CD1c-positive myeloid dendritic cell (primary cell): ENCODE measurements at regions not wholly inside any gene's neighbourhood (a gene's known extent, or its start where the extent isn't known, plus 50 kb on each side); places are given as distances from the start of the nearest gene placed in this dataset.
A peak's percentile ranks its signal among the peaks of the same experiment; 100 is the strongest.

ENCODE experiments used
- DNase-seq: peaks from one replicate; pipeline ENCODE4 v3.0.0-alpha.2; 2016; ENCODE audit errors: extremely low spot score

DNA sequence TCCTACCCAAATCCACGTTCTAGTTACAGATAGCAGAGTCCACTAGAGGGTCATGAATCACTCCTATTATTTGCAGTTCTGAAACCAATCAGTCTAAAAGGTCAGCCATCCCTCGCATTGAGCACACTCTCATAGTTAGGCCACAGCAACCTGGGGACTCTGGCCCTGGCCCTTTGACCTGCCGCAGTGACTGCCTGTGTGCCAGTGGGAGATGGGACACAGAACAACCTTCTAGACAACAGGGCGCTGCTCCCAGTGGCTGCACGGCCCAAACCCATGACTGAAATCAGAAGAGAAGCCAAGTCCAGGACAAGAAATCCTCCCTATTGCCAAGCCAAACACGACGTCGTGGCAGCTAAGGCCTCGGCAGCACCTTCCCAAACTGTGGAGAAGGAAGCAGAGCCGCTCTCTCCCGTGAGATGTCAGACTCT lies 158.5 kb downstream of the HERPUD2 start:
- DNase-seq: no peak

DNA sequence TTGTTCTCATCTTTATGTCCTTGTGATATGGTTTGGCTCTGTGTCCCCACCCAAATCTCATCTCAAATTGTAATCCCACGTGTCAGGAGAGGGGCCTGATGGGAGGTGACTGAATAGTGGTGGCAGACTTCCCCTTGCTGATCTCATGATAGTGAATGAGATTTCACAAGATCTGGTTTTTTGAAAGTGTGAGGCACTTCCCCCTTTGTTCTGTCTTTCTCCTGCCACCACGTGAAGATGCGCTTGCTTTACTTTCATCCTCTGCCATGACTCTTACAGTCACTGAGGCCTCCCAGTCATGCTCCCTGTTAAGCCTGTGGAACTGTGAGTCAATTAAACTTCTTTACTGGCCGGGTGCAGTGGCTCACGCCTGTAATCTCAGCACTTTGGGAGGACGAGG lies 161.0 kb downstream of the HERPUD2 start:
- DNase-seq: peak; percentile 42

DNA sequence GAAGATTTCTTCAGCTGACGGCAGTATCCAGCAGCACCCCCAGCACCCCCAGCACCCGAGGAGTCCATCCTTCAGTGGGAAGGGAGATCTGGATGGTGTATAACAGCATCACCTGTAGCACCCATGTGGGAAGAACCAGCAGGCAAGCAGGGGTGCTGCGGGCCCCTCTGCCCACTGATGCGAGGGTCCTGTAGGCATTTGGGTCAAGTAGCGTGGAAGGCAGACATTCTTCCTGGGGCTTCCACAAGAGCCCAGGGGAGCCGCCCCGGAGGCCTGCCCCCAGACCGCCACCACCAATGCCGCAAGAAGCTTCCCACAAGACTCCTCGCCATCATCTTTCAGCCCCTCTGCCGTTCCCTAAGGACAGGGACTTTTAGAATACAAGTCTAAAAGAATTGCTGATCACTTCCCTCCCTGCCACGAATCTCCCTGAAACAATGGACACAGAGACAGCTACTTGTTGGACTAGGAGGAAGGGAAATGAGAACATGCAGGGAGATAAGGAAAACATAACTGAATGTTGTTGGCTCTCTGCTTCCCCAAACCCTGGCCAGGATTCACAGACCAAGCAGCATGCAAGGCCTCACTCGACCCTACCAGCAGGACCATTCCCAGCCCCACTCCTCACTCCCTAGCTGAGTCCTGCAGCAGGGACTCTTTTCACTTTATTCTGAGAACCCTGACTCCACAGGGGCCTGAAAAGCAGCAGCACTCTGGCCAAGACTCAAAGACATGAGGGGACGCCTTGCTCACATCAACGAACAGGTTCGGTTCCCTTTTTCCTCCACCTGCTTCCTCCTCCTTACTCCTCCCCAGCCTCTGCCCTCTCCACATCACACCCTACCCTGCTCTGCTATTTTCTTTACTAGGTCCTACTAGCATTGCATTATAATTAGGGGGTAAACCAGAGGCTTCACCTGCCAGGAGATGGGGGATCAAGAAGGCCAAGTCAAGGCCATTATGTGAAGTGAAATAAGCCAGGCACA lies 164.5 kb downstream of the HERPUD2 start:
- no peak for DNase-seq

DNA sequence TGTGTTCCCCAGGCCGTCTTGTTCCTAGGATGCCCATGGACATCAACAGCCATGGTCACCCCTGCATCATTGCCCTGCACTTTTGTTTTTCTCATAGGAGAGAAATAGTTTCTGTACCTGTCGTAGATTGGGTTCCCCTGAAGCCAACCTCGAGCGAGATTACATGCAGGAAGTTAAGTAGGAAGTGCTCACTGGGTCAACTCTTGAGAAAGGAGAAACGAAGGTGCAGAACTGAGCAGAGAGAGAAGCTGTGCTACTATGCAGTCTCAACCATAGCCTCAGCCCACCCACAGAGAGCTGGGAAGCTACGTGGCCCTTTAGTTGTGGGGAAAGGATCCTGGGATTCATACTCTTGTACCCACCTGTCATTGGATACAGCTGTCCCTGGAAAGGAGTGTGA lies 165.2 kb downstream of the HERPUD2 start:
- DNase-seq: no peak

DNA sequence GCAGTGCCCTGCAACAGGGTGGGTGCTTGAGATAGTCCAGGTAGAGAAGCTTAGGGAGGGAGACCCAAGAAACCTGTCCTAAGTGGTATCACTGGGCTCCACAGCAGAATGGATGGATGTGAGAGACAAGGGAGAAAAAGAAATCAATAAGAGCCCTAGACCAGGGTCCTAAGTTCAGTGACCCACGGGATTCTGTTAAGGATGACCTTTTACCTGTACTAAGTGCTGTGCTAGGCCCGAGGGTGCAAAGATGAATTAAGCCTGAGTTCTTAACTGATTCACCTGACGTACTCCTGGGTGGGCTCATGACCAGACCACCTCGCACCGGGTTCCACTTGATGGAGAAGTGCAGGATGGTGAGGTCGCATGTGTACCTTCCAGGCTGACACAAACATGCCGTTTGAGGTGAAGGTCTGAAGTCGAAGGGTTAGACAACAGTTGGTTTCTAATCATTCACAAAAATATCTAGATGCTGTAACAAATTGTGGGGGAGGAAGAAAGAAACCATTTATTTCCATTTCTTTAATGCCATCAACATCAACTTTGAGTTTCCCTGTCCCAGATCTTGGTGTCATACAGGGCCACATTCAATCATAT lies 166.5 kb downstream of the HERPUD2 start:
- no peak for DNase-seq

DNA sequence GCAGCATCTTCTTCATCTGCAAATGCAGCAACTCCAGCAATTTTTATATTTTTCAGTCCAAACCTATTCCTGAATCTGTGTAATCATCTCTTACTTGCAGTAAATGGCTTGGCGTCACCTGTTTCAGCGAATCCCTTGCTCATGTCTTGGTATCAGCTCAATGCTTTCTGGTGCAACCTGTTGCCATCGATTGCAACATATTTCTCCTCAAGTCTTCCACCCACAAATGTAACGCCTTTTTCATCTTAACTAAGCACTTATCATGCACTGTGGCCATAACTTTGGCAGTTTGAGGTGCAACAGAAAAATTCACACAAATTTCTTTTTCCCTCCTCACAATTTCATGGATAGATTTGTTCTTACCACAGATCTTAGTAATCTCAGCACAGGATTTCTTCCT lies 168.3 kb downstream of the HERPUD2 start:
- DNase-seq: no peak

DNA sequence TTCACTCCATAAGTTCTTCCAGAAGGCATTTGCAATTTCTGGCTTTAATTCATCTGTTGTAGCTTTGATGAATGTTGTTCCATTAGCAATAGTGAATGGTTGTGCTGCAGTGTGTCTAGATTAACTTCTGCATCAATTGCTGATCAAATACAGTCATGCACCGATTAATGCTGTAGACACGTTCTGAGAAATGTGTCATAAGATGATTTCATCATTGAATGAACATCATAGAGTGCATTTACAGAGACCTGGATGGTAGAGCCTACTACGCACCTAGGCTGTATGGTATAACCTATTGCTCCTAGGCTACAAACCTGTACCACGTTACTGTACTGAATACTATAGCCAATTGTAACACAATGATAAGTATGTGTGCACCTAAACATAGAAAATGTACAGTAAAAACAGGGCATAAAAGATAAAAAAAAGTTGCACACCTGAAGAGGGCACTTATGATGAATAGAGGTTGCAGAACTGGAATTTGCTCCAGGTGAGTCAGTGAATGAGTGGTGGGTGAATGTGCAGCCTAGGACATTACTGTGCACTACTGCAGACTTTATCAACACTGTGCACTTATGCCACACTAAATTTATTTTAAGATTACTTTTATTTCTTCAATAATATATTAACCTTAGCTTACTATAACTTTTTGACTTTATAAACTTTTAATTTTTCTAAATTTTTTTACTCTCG lies 170.7 kb downstream of the HERPUD2 start:
- DNase-seq: no peak

DNA sequence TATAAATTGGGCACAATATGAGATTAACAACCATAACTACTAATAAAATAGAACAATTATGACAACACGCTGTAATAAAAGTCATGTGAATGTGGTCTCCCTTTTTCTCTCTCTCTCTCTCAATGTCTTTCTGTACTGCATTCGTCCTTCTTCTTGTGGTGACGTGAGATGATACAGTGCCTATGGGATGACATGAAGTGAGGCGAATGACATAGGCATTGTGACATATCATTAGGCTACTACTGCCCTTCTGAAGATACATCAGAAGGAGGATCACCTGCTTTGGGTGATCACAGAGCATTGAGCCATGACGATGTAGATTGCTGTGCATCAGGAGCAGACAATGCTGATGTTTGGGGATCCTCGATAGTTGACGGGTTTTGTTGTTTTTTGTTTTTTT lies 171.6 kb downstream of the HERPUD2 start:
- no peak for DNase-seq

DNA sequence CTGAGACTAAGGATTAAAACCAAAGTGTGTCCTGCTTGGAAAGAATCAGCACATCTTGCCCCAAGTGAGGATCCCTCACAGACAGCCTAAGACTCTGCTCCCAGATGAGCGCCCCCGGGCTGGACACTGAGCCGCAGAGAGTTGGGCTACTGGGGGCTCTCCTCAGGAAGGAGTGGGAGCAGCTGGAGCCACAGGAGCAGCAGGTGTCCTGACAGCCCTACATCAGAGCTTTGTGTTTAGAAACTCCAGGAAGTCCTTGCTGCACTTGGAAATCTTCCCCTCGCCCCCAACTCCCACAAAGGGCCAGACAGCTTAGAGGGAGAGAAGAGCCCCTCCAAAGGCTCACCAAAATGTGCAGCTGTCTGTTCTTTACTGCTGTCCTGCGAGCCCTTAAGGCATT lies 172.2 kb downstream of the HERPUD2 start:
- no peak for DNase-seq

DNA sequence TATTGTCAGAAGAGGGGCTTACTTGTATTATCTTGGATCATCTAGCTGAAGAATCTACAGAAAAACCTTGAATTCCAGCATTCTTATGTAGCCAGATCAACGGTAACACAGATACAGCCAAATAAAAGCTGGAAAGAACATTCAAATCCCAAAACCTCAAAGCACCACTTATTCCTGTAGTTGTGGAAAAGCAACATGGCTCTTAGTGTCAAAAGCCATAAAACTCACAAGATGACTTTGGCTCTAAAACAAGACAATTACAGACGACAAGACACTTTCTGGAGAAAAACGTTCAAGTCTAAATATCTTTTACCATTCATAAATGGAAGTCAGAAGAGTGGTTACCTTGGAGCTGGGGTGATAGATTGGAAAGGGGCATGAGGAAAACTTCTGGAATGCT lies 173.0 kb downstream of the HERPUD2 start:
- no peak for DNase-seq

DNA sequence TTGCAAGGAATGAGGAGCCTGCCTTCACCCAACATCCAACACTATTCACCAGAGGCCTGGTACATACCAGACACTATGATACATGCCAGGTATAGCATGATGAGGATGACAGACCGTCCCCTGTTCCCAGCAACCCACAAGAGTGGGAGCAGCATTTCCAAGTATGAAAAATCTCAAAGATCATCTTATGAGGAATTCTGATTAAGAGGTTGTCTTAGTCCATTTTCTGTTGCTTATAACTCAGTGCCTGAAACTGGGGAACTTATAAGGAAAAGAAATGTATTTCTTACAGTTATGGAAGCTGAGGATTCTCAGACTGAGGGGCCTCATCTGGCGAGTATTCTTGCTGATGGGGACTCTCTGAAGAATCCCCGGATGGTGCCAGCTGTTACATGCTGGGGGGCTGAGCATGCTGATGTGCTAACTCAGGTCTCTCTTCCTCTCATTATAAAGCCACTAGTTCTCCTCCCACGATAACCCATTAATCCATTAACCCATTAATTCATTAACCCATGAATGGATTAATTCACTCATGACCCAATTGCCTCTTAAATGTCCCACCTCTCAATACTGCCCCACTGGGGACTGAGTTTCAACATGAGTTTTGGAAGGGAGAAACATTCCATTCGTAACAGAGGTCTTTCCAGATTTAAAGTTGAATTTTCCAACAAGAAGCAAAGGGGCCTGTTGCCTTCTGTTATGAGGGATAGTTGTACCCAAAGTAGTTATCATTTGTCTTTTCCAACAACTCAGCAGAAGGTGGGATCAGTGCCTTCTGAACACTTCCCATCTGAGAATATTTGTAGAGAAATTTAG lies 173.9 kb downstream of the HERPUD2 start:
- no peak for DNase-seq

DNA sequence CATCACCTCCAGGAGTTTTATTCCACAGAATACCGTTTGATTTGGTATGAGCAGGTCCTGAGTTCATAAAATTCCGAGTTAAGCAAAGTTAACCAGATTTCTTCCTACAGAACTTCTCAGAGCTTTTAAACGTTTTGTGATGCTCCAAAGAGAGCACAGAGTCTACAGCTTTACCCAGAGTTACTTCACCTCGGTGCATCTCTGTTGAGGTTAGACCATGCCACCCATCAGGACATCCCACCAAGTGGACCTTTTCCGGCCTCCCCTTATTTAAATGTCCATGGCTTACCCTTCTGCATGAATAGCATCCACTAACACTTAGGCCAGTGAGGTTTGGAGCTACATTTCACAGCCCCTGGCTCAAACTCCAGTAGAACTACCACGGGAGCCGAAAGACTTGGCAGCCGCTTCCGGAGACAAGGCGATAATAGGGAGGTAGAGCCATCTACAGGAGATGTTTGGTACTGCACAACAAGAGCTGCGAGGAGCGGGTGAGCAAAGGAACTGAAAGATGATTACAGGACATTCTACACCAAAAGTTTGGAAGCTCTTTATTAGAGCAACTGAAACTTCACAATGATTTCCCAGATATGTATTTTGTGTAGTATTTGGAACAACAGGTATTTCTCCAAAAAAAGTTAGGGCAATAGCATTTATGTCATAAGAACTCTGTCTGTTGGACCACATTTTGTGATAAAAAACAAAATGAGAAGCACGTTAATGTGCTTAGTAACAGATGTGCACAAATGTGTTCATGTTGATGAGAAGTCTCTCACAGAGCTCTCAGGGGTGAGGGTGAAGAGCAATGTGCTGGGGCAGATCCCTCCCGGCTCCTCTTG lies 174.7 kb downstream of the HERPUD2 start:
- DNase-seq: peak; percentile 63

DNA sequence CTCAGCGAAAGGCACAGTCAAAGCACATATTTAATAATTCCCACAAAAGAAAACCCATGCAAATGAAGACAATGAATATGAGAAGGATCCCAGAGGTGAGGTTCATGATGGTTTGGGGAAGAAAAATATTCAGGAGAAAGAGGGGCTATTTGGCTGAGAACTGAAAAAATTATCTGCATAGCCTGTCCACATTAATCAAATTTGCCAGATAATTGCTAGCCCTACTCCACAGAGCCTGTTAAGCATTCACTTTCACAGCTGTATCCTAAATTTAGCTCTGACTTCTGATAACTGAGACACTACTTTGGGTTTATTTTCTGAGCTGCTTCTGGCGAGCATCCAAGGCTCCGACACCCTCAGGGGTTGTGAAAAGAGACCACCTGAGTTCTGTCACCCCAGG lies 176.2 kb downstream of the HERPUD2 start:
- DNase-seq: no peak

DNA sequence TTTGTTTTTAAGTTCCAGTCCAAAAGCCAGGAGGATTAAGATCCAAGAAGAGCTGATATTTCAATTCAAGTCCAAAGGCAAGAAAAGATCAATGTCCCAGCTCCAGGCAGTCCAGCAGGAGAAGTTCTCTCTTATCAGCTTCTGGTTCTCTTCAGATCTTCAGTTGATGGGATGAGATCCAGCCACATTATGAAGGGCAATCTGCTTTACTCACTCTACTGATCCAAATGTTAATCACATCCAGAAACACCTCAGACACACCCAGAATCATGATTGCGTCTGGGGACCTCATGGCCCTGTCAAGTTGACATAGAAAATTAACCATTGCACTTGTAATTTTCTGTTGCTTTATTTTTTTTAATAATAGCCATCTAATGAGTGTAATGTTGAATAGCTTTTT lies 178.4 kb downstream of the HERPUD2 start:
- no peak for DNase-seq

DNA sequence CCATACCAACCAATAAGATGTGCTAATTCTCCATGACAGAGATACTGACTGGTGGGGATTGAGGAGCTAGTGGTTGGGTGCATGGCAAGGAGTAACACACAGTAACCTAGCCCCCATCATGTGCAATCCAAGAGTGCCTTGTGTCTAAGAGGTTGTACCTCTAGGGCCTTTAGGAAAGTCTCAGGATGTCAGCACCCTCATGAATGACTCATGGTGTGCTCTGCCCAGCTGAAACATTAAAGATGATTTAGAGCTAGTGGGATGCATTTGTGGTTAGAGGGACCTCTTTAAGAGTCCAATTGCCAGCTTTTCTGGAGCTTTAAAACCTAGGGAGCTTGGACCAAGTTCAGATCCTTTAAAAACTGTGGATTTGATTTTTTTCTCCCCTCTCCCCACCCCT lies 181.1 kb downstream of the HERPUD2 start:
- no peak for DNase-seq

DNA sequence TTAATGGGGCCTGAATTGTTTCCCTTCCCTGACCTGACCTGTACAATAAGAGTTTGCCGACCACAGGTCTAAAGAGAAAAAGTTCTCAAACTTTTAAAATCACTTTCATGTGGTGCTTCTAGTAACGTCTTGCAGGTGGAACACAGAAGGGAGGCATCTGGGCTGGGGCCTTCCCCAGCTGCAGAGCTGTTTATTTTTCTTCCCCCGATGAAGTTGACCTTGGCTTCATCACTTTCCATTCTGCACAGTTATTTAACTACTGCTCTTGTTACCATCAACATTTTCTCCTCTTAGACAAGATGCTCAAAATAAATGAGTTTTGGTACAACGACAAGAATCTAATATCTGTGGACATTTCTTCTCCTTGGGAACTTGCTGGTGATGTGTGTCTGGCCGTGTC lies 181.7 kb downstream of the HERPUD2 start:
- no peak for DNase-seq

DNA sequence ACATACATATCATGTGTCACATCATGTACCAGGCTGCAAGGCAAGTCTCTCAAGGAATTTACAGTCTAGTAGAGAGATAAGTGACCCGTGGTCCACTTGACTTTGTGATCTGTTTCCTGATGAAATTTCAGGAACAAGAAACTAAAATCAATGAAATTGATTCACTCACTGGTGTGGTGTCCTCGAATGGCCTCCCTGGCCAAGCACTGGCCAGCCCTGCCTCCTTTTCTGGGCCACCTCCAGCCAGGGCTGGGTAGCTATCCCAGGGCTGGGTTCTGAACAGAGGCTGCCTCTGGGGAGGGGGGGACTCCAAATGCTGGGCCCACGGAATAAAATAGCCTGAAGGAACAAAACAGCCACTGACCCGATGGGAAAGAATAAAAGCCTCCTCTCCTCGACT lies 182.2 kb downstream of the HERPUD2 start:
- no peak for DNase-seq

DNA sequence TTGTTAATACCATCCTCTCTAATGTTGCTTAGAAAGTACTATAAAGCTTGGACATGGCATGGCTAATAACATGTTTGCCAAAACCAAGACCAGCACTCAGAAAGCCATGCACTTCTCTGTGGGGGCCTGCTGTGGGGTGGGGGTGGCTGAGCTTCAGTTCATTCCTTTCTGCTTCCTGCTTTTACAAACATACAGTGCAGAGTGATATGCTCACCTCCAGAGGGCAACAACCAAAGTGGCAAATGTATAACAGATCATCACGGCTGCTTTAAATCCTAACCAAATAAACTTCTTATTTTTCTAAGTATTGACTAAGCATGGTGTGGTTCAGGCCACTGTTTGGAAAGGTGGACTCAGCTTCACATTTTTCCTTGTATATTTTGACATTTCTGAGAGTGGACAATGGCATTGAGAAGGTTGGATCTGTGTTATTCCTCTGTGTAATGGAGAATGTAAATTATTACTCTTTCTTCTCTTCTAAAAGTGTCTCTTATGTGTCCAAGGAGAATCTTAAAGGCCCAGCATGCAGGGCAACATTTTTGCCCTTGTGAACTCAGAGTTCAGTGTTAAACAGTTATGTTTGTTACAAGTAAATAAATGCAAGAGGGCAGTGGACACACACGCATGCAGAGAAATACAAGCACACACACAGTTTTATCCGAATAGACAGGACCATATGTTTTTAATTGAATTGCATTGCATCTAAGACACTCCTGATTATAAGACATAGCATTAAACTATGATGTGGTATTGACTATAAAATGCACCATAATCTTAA lies 186.1 kb downstream of the HERPUD2 start:
- no peak for DNase-seq

DNA sequence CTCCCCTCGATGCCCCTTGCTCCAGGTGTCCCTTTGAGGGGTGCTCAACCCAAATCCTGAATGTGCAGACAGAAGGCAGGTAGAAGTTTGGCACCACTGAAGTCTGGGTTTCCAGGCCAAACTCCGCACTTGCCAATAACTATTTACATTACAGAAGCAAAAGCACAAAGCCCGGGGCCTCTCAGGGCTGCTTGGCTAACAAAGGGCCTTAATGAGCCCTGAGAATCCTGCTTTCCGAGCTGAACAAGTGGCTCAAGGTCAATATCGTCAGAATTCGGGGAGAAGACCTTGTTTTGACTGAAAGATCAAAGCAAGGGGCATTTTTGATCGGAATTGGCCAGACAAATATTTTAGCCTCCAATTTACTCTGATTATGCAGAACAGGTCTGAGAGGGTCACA lies 189.9 kb downstream of the HERPUD2 start:
- no peak for DNase-seq

DNA sequence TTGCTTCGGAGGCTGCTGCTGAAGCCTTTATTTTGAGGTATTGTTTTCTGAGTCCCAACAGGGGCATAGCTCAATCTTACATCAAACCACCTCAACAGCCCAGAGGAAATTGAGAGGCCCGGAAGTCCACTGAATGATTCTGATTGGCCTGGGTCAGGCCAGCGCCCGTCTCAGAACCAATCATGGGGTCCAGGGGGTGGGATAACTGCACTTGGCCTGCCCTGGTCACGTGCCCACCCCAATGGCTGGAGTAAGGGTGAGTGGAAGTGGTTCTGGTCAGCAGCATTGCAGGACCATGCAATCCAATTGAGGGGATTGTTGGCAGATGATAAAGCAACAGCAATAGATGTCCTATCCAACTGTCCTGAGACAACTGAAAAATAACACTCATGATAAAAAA lies 190.6 kb downstream of the HERPUD2 start:
- no peak for DNase-seq
